NCI-H2171 treated with DMSO at 0.1 percent for 48 hours (cell line): ENCODE measurements at regions not wholly inside any gene's neighbourhood (a gene's known extent, or its start where the extent isn't known, plus 50 kb on each side); places are given as distances from the start of the nearest gene placed in this dataset.

Experiments
- DNase-seq: peaks from one replicate; lab custom pipeline; 2025; lab: John Stamatoyannopoulos, UW

- DNase-seq = no peak
Measured at GRCh38 chr12:19053218-19053617, 76.3 kb upstream of the PLEKHA5 start.

DNA sequence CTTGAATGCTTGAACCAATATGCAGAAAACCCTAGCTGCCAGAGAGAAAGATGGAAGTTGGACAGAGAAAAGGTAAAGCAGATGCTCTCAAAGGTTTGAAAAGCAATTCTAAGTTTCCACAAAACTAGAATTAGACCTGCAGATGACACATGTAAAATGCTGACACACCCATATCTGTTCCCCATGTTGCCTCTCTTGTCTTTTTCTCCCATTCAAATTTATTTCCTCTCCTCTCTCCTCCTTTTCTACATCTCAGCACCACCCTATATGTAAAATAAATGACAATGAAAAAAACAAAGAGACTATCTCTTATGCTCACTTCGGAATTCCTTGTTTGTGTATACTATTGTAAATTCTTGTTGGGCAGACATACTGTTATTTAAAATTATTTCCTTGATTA is 75.5 kb upstream of the PLEKHA5 start:
- no peak for DNase-seq

GRCh38 chr12:19055589-19055988 is 73.9 kb upstream of the PLEKHA5 start:
- DNase-seq = no peak

DNA sequence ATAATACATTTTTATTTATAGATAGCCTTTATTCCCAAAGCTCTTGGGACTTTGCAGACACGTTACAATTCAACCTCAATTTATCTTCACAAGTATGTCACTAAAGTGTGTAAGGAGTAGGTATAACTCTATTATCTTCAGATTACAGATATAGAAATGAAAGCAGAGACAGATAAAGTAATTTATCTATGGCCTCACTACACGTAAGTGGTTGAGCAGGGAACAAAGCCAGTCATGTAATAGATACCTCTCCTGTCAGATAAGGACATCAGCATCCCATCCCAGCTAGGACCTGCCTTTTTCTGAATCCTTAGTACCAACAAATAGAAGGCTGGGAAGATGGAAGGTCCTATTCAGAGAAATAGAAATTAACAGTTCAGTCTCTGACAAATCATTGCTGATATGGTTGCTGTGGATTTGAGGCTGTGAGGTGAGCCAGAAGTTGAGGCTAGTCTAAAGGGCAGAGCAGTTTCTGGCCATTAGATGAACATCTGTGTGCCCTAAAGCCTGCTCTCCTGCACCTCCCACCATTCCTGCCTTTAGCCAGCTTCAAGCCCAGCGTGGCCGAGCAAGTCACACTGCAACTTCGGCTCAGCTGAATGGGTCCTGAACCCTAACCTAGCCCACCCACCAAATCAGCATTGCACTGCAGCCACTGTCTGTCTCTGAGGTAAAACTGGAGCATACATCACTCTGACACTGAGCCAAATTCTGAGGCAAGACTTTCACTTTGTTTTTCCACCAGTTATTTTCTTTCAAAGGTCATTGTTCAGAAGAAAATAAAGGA is 71.1 kb upstream of the PLEKHA5 start:
- DNase-seq = no peak

DNA sequence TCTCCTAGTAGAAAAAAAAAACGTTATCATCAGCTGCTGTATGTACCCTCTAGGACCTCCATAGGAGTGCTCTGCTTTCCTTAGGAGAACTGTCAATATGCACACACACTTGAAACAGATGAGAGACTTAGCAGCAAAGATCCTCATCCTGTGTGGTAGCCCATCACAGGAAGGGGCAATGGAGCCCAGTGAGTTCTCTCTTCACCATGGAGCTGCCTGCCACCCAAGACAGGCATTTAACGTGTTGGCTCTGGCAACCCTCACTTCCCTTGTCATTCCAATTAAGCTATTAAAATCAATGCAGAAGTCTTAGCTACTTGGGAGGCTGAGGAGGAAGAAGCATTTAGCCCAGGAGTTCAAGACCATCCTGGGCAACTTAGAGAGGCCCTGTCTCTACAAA is 64.8 kb upstream of the PLEKHA5 start:
- DNase-seq = no peak

- DNase-seq = no peak
Measured at GRCh38 chr12:19065223-19065622, 64.3 kb upstream of the PLEKHA5 start.

DNA sequence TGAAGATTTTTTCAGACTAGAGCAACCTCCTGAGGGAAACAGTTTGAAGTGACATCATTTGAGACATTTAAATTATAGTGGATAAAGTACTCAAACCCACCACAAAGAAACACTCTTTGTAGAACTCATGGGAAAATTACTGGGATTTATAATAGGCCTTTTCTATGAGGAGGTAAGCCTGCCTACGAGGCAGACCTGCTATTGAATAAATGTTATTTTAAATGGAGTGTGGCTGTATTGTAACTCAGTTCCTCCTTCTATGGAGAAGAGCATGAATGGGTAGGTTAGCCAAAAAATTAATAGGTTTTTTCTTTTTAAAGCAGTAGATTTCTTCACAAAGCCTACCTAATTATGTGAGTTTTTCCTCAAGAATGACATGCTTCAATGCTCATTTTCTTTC is 63.7 kb upstream of the PLEKHA5 start:
- DNase-seq = no peak

- DNase-seq = no peak
Measured at GRCh38 chr12:19066475-19067001, 63.0 kb upstream of the PLEKHA5 start.

GRCh38 chr12:19068137-19068536 is 61.4 kb upstream of the PLEKHA5 start:
- DNase-seq = no peak

DNA sequence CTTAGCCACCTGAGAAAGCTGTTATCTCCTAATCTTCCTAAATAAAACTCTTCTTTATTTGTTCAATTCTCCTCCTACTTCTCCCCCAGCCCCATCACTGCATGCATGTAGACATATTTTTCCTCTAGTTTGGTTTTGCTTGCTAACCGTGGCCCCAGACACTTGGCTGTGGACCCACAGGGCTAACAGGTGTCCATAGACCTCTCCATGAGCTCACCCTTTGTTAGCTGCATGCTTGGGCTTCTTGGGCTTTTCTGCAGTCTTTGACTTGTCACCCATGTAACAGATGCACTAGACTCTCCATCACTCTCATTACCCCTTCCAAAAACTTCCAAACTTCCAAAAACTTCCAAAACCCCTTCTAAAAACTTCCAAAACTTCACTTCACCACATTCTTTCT is 59.2 kb upstream of the PLEKHA5 start:
- no peak for DNase-seq

DNA sequence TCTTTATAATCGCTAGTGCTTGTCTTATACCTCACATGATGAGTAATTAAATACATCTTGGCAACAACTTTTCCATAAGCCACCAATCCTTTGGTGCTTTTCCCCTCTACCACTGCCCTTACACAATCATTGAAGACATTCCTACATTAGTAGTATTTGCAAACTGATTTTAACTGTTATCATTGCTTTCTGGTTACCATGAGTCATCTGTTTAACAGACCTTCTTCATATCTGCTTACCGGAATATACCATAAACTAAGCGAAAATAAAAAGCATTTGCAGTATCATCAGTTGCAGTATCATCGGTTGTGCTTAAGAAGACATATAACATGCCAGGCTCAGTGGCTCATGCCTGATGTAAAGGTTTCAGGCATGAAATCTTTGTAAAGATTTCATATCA is 54.8 kb upstream of the PLEKHA5 start:
- DNase-seq = no peak

GRCh38 chr12:19075711-19076340 is 53.7 kb upstream of the PLEKHA5 start:
- DNase-seq = no peak
